Mesenchymal stem cell (in vitro differentiated cells and primary cell): ENCODE measurements at regions not wholly inside any gene's neighbourhood (a gene's known extent, or its start where the extent isn't known, plus 50 kb on each side); places are given as distances from the start of the nearest gene placed in this dataset.

Experiments used
- DNase-seq: peaks from one replicate; pipeline ENCODE4 v3.0.0-alpha.2; 2013
- H2AFZ ChIP-seq: one replicate; pipeline ENCODE4 v1.6.1; 2013; ENCODE audit warnings: low read depth, mild to moderate bottlenecking, control low read depth, inconsistent platforms, low read length, moderate library complexity
- H2AK5ac ChIP-seq: 2 replicates; pipeline ENCODE4 v1.6.1; 2013; ENCODE audit warnings: low read length, moderate library complexity, mild to moderate bottlenecking, inconsistent platforms; ENCODE audit not compliant: severe bottlenecking
- H2BK120ac ChIP-seq: one replicate; pipeline ENCODE4 v1.6.1; 2013; ENCODE audit warnings: low read depth, mild to moderate bottlenecking, inconsistent platforms, low read length, moderate library complexity
- H2BK12ac ChIP-seq, 2 experiments: one replicate each; pipeline ENCODE4 v1.6.1; 2013; ENCODE audit warnings: inconsistent platforms in 2 of 2, low read length in 2 of 2, mild to moderate bottlenecking in 2 of 2, moderate library complexity in 2 of 2, control low read depth in 1 of 2
- H2BK15ac ChIP-seq: one replicate; pipeline ENCODE4 v1.6.1; 2013; ENCODE audit warnings: mild to moderate bottlenecking, low read depth, inconsistent platforms; ENCODE audit not compliant: poor library complexity, severe bottlenecking
- H2BK5ac ChIP-seq: 2 replicates; pipeline ENCODE4 v1.6.1; 2013; ENCODE audit warnings: low read depth, mild to moderate bottlenecking, low read length, control low read depth, inconsistent platforms; ENCODE audit not compliant: poor library complexity, severe bottlenecking
- H3K14ac ChIP-seq, 2 experiments: one replicate each; pipeline ENCODE4 v1.6.1; 2013; ENCODE audit warnings: inconsistent platforms in 2 of 2, low read length in 2 of 2, control low read depth in 1 of 2, mild to moderate bottlenecking in 1 of 2, moderate library complexity in 1 of 2
- H3K18ac ChIP-seq, 2 experiments: one replicate each; pipeline ENCODE4 v1.6.1; 2013; ENCODE audit warnings: inconsistent platforms in 2 of 2, low read length in 2 of 2, control low read depth in 1 of 2, low read depth in 1 of 2, mild to moderate bottlenecking in 1 of 2
- H3K23ac ChIP-seq, 2 experiments: one replicate each; pipeline ENCODE4 v1.6.1; 2013; ENCODE audit warnings: inconsistent platforms in 2 of 2, low read length in 2 of 2, mild to moderate bottlenecking in 2 of 2, moderate library complexity in 2 of 2, control low read depth in 1 of 2
- H3K27ac ChIP-seq: 2 replicates; pipeline ENCODE4 v1.5.1; 2013; ENCODE audit warnings: mild to moderate bottlenecking, moderate library complexity, low read length, control low read depth, inconsistent platforms; ENCODE audit not compliant: poor library complexity, severe bottlenecking
- H3K27me3 ChIP-seq, 2 experiments: 2 replicates each; pipeline versions ENCODE4 v1.6.1 to v1.7.0; 2013; ENCODE audit warnings: low read length in 2 of 2, mild to moderate bottlenecking in 2 of 2, moderate library complexity in 2 of 2, control low read depth in 1 of 2, inconsistent platforms in 1 of 2; ENCODE audit not compliant: control insufficient read depth in 1 of 2, insufficient read depth in 1 of 2
- H3K36me3 ChIP-seq, 2 experiments: 2 replicates each; pipeline versions ENCODE4 v1.6.1 to v1.7.0; 2013; ENCODE audit warnings: low read length in 2 of 2, control low read depth in 1 of 2, inconsistent platforms in 1 of 2, low read depth in 1 of 2, mild to moderate bottlenecking in 1 of 2; ENCODE audit not compliant: insufficient read depth in 2 of 2, control insufficient read depth in 1 of 2
- H3K4ac ChIP-seq, 2 experiments: one replicate each; pipeline ENCODE4 v1.6.1; 2013; ENCODE audit warnings: inconsistent platforms in 2 of 2, low read length in 2 of 2, mild to moderate bottlenecking in 2 of 2, moderate library complexity in 2 of 2, control low read depth in 1 of 2, low read depth in 1 of 2
- H3K4me1 ChIP-seq: 2 replicates; pipeline ENCODE4 v1.6.1; 2013; ENCODE audit warnings: low read depth, low read length, control low read depth; ENCODE audit not compliant: control insufficient read depth, insufficient read depth
- H3K4me2 ChIP-seq: 2 replicates; pipeline ENCODE4 v1.6.1; 2013; ENCODE audit warnings: low read length, mild to moderate bottlenecking, inconsistent platforms; ENCODE audit not compliant: poor library complexity, severe bottlenecking
- H3K4me3 ChIP-seq, 2 experiments: 2 replicates each; pipeline versions ENCODE4 v1.5.1 to v1.7.0; 2013; ENCODE audit warnings: low read length in 2 of 2, mild to moderate bottlenecking in 2 of 2, control low read depth in 1 of 2, low read depth in 1 of 2; ENCODE audit not compliant: insufficient read depth in 1 of 2
- H3K79me1 ChIP-seq: replicated peaks from 2 replicates; pipeline ENCODE4 v1.6.1; 2013; ENCODE audit warnings: mild to moderate bottlenecking, control low read depth, low read length, inconsistent platforms; ENCODE audit not compliant: poor library complexity, severe bottlenecking
- H3K9ac ChIP-seq: 2 replicates; pipeline ENCODE4 v1.7.0; 2013; ENCODE audit warnings: mild to moderate bottlenecking, low read length, moderate library complexity
- H3K9me3 ChIP-seq: 2 replicates; pipeline ENCODE4 v1.7.0; 2013; ENCODE audit warnings: mild to moderate bottlenecking, low read length; ENCODE audit not compliant: control insufficient read depth
- H4K8ac ChIP-seq: one replicate; pipeline ENCODE4 v1.6.1; 2013; ENCODE audit warnings: inconsistent platforms, mild to moderate bottlenecking, low read length, moderate library complexity
- H4K91ac ChIP-seq: one replicate; pipeline ENCODE4 v1.6.1; 2013; ENCODE audit warnings: mild to moderate bottlenecking, low read length, inconsistent platforms
- WGBS: methylation state at CpG from one replicate; pipeline ENCODE4 v1.1.7; 2013; ENCODE audit warnings: mixed read lengths; 5-methylcytosine and 5-hydroxymethylcytosine counted together

GRCh38 chr6:71556141-71556540, 267.5 kb downstream of the OGFRL1 start:
- H3K18ac ChIP-seq = no peak overlapping the region
- no peaks in the 10 kb centered on the region for H3K36me3 ChIP-seq
- H3K27ac ChIP-seq = no peak overlapping the region
- H3K4me1 ChIP-seq = no peaks in the 10 kb centered on the region
- H4K8ac ChIP-seq = no peak overlapping the region
- no peak overlapping the region for H3K4me3 ChIP-seq
- H3K27me3 ChIP-seq = no peaks in the 10 kb centered on the region
- H4K91ac ChIP-seq = no peak overlapping the region
- no peak overlapping the region for H3K9ac ChIP-seq
- H3K9me3 ChIP-seq = peaks cover 39% of the 10 kb centered on the region
- no peak overlapping the region for H3K14ac ChIP-seq
- 77% methylated on average over 4 of the region's 4 CpGs for WGBS
- no peak overlapping the region for H3K4ac ChIP-seq
- H3K79me1 ChIP-seq = no peaks in the 10 kb centered on the region
- no peak overlapping the region for H2BK120ac ChIP-seq
- no peak overlapping the region for H3K23ac ChIP-seq
- no peak overlapping the region for H2AK5ac ChIP-seq
- no peak overlapping the region for H2AFZ ChIP-seq
- no peak overlapping the region for H2BK12ac ChIP-seq
- no peak overlapping the region for H3K4me2 ChIP-seq
- H2BK15ac ChIP-seq = no peak overlapping the region
- no peak overlapping the region for H2BK5ac ChIP-seq
- no peak for DNase-seq

- Histone ChIP-seq H3K23ac (no peak overlapping the region), H3K27ac (no peak overlapping the region), H4K91ac (no peak overlapping the region), H3K4me3 (no peak overlapping the region), H3K27me3 (no peaks in the 10 kb centered on the region), H2AFZ (no peak overlapping the region), H2BK15ac (no peak overlapping the region), H3K14ac (no peak overlapping the region), H3K9ac (no peak overlapping the region), H3K4me1 (no peaks in the 10 kb centered on the region), H3K18ac (no peak overlapping the region), H2BK5ac (no peak overlapping the region), H3K4me2 (no peak overlapping the region), H2BK120ac (no peak overlapping the region), H3K4ac (no peak overlapping the region), H3K9me3 (peaks cover 37% of the 10 kb centered on the region), H3K36me3 (no peaks in the 10 kb centered on the region), H3K79me1 (no peaks in the 10 kb centered on the region), H2BK12ac (no peak overlapping the region), H4K8ac (no peak overlapping the region), H2AK5ac (no peak overlapping the region)
- DNase-seq = no peak
- WGBS = no CpG with 5 or more reads among the region's 1 CpG
Measured at GRCh38 chr6:71558974-71559373, 270.4 kb downstream of the OGFRL1 start.

GRCh38 chr6:71567562-71567961, 279.0 kb downstream of the OGFRL1 start:
- Histone ChIP-seq H4K91ac (no peak overlapping the region), H4K8ac (no peak overlapping the region), H3K23ac (no peak overlapping the region), H2AFZ (no peak overlapping the region), H3K9me3 (no peaks in the 10 kb centered on the region), H2AK5ac (no peak overlapping the region), H3K4me2 (no peak overlapping the region), H3K4me3 (no peak overlapping the region), H3K79me1 (no peaks in the 10 kb centered on the region), H3K9ac (no peak overlapping the region), H2BK15ac (no peak overlapping the region), H2BK12ac (no peak overlapping the region), H3K36me3 (no peaks in the 10 kb centered on the region), H3K18ac (no peak overlapping the region), H2BK5ac (no peak overlapping the region), H2BK120ac (no peak overlapping the region), H3K27me3 (no peaks in the 10 kb centered on the region), H3K4me1 (no peaks in the 10 kb centered on the region), H3K14ac (no peak overlapping the region), H3K27ac (no peak overlapping the region), H3K4ac (no peak overlapping the region)
- DNase-seq = no peak

- Histone ChIP-seq H3K4me3 (no peak overlapping the region), H3K27me3 (no peaks in the 10 kb centered on the region), H3K23ac (no peak overlapping the region), H2AFZ (no peak overlapping the region), H3K27ac (no peak overlapping the region), H3K4ac (no peak overlapping the region), H2BK120ac (no peak overlapping the region), H4K91ac (no peak overlapping the region), H3K4me1 (no peaks in the 10 kb centered on the region), H2AK5ac (no peak overlapping the region), H2BK15ac (no peak overlapping the region), H3K9me3 (no peaks in the 10 kb centered on the region), H3K18ac (no peak overlapping the region), H3K36me3 (no peaks in the 10 kb centered on the region), H2BK12ac (no peak overlapping the region), H3K9ac (no peak overlapping the region), H3K79me1 (no peaks in the 10 kb centered on the region), H3K14ac (no peak overlapping the region), H4K8ac (no peak overlapping the region), H2BK5ac (no peak overlapping the region), H3K4me2 (no peak overlapping the region)
- DNase-seq = no peak
Measured at GRCh38 chr6:71577766-71578165, 289.2 kb downstream of the OGFRL1 start.
